Activated CD4-positive, alpha-beta T cell treated with anti-CD3 and anti-CD28 coated beads, Interleukin-2, amount 10 ng/mL, durations not matched to agents 7 days and 5 days (primary cell): ENCODE measurements at regions not wholly inside any gene's neighbourhood (a gene's known extent, or its start where the extent isn't known, plus 50 kb on each side); places are given as distances from the start of the nearest gene placed in this dataset.

Experiments used
- CTCF ChIA-PET: fragments of 350-600 bp; sonication (Branson Sonifier 250); formaldehyde crosslinking; loops from one replicate; lab custom pipeline; 2021; ENCODE audit warnings: antibody characterized with exemption; lab: Charles Lee
- POLR2A ChIA-PET: fragments of 350-600 bp; sonication (Branson Sonifier 250); formaldehyde crosslinking; loops from one replicate; lab custom pipeline; 2021; ENCODE audit warnings: antibody characterized with exemption; lab: Charles Lee
- DNase-seq: peaks from one replicate; pipeline ENCODE4 v3.0.0-alpha.2; 2020
- H3K27ac Mint-ChIP-seq: one replicate; pipeline ENCODE4 v1.8.0; 2021; ENCODE audit warnings: mild to moderate bottlenecking, moderate library complexity, mixed read lengths
- H3K27me3 Mint-ChIP-seq: one replicate; pipeline ENCODE4 v1.8.0; 2021; ENCODE audit warnings: mixed read lengths
- H3K36me3 Mint-ChIP-seq: one replicate; pipeline ENCODE4 v1.8.0; 2021; ENCODE audit warnings: low read depth, mixed read lengths
- H3K4me1 Mint-ChIP-seq: one replicate; pipeline ENCODE4 v1.8.0; 2021; ENCODE audit warnings: mixed read lengths
- H3K4me3 Mint-ChIP-seq: one replicate; pipeline ENCODE4 v1.8.0; 2021; ENCODE audit warnings: mild to moderate bottlenecking, moderate library complexity, mixed read lengths
- H3K9me3 Mint-ChIP-seq: one replicate; pipeline ENCODE4 v1.8.0; 2021; ENCODE audit warnings: mixed read lengths

DNA sequence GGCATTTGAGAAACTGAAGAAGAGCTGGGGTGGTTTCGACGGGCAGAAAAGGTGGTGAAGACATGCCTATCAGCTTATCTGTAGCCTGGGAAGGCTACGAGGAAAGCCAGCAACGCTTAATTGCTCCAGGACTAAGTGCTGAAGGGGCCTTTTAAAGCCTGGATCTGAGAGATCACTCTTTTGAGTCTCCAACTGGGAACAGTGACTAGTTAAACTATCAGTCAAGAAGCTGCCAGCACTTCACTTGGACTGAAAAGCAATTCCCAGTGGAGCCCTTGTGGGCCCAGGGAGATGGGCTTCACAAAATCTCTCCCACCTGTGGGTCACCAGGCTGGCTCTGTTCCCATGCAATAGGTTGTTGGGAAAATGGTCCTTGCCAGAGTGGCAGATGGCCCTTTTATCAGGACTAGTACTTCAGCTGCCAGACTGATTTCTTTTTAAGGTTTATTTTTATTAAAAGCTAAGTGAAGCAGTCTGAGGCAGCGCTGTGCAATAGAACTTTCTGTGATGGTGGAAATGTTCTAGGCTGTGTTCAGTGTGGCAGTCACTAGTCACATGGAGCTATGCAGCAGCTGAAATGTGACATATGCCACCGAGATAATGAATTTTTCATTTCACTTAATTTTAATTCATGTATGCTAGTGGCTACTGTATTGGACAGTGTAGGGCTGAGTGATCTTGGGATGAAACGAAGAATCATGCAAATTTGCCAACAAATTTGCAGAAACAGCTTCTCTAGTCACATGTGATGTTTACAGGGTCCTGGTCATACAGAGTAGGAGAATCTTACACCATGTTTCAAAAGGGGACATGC, 276.8 kb downstream of the PCNX1 start:
- POLR2A ChIA-PET: no interaction called here
- H3K36me3 Mint-ChIP-seq: no peaks in the 10 kb centered on the region
- H3K4me1 Mint-ChIP-seq: no peaks in the 10 kb centered on the region
- H3K27me3 Mint-ChIP-seq: peaks cover 11% of the 10 kb centered on the region
- H3K4me3 Mint-ChIP-seq: no peak overlapping the region
- no peak overlapping the region for H3K27ac Mint-ChIP-seq
- DNase-seq: no peak
- CTCF ChIA-PET: interaction anchor here (0.6 to 1.5 kb wide), 5 partner anchors 12 to 352 kb away, joined by 3 read pairs; no protein-coding TSS in a partner anchor
- no peaks in the 10 kb centered on the region for H3K9me3 Mint-ChIP-seq

- Mint-ChIP-seq H3K27me3 (peaks cover 18% of the 10 kb centered on the region), H3K4me1 (no peaks in the 10 kb centered on the region), H3K27ac (no peak overlapping the region), H3K9me3 (no peaks in the 10 kb centered on the region), H3K4me3 (no peak overlapping the region), H3K36me3 (no peaks in the 10 kb centered on the region)
- ChIA-PET POLR2A (no interaction called here), CTCF (interaction anchor here (1.2 to 1.5 kb wide), 5 partner anchors 10 to 31 kb away, joined by 3 read pairs; no protein-coding TSS in a partner anchor)
- DNase-seq: no peak
Measured at GRCh38 chr14:71185637-71186036, 278.4 kb downstream of the PCNX1 start.

GRCh38 chr14:71187633-71188356, 280.5 kb downstream of the PCNX1 start:
- POLR2A ChIA-PET: no interaction called here
- no peak for DNase-seq
- H3K27me3 Mint-ChIP-seq: peaks cover 28% of the 10 kb centered on the region

GRCh38 chr14:71190770-71191374, 283.6 kb downstream of the PCNX1 start:
- ChIA-PET POLR2A (no interaction called here), CTCF (no interaction called here)
- no peak for DNase-seq
- Mint-ChIP-seq H3K27me3 (peaks cover 26% of the 10 kb centered on the region), H3K9me3 (no peaks in the 10 kb centered on the region), H3K36me3 (no peaks in the 10 kb centered on the region), H3K4me3 (no peak overlapping the region), H3K27ac (no peak overlapping the region), H3K4me1 (no peaks in the 10 kb centered on the region)

More at GRCh38 chr14:71187633-71188356, 280.5 kb downstream of the PCNX1 start:
- CTCF ChIA-PET: interaction anchor here (0.9 kb wide), 1 partner anchor 8 kb away, joined by 4 read pairs; no protein-coding TSS in a partner anchor
- Mint-ChIP-seq H3K9me3 (no peaks in the 10 kb centered on the region), H3K27ac (no peak overlapping the region), H3K36me3 (no peaks in the 10 kb centered on the region), H3K4me3 (no peak overlapping the region), H3K4me1 (no peaks in the 10 kb centered on the region)

DNA sequence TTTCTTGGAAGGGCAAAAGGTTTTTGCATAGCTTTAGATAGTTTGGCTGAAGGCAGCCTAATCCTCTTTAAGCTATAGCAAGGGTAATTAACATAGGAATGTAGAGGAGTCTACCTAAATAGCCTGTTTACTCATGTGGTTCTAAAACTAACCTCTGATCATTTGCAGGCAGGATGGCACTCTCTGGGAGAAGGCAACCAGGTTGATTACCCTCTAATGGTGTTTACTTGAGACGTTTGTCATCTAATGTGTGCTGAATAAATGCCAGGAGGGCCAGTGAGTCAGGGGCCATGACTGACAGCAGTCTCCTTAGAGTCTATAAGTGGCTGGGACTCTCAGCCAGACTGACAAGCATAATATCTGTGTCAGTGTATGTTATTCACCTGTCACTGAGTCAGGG, 286.4 kb downstream of the PCNX1 start:
- Mint-ChIP-seq H3K36me3 (no peaks in the 10 kb centered on the region), H3K4me3 (no peak overlapping the region), H3K4me1 (no peaks in the 10 kb centered on the region), H3K27ac (no peak overlapping the region), H3K9me3 (no peaks in the 10 kb centered on the region), H3K27me3 (peaks cover 21% of the 10 kb centered on the region)
- DNase-seq: no peak
- ChIA-PET POLR2A (no interaction called here), CTCF (no interaction called here)

GRCh38 chr14:71194251-71194650, 287.0 kb downstream of the PCNX1 start:
- Mint-ChIP-seq H3K9me3 (no peaks in the 10 kb centered on the region), H3K4me1 (no peaks in the 10 kb centered on the region), H3K36me3 (no peaks in the 10 kb centered on the region), H3K27ac (no peak overlapping the region), H3K27me3 (peaks cover 21% of the 10 kb centered on the region), H3K4me3 (no peak overlapping the region)
- ChIA-PET POLR2A (no interaction called here), CTCF (no interaction called here)
- no peak for DNase-seq

- no peaks in the 10 kb centered on the region for H3K4me1 Mint-ChIP-seq
Measured at GRCh38 chr14:71196921-71197320, 289.7 kb downstream of the PCNX1 start.

GRCh38 chr14:71198687-71199086, 291.4 kb downstream of the PCNX1 start:
- Mint-ChIP-seq H3K4me3 (no peak overlapping the region), H3K36me3 (no peaks in the 10 kb centered on the region), H3K9me3 (no peaks in the 10 kb centered on the region), H3K27ac (no peak overlapping the region), H3K4me1 (peaks cover 2% of the 10 kb centered on the region), H3K27me3 (peaks cover 6% of the 10 kb centered on the region)
- DNase-seq: no peak
- POLR2A ChIA-PET: no interaction called here
- CTCF ChIA-PET: interaction anchor here (1.6 to 1.8 kb wide), 2 partner anchors 8 to 20 kb away, joined by 4 read pairs; no protein-coding TSS in a partner anchor

More at GRCh38 chr14:71196921-71197320, 289.7 kb downstream of the PCNX1 start:
- ChIA-PET POLR2A (no interaction called here), CTCF (interaction anchor here (1.2 kb wide), 1 partner anchor 12 kb away, joined by 3 read pairs; no protein-coding TSS in a partner anchor)
- no peaks in the 10 kb centered on the region for H3K36me3 Mint-ChIP-seq
- H3K9me3 Mint-ChIP-seq: no peaks in the 10 kb centered on the region
- DNase-seq: no peak
- peaks cover 8% of the 10 kb centered on the region for H3K27me3 Mint-ChIP-seq
- H3K27ac Mint-ChIP-seq: no peak overlapping the region
- no peak overlapping the region for H3K4me3 Mint-ChIP-seq

GRCh38 chr14:71201840-71202239, 294.6 kb downstream of the PCNX1 start:
- Mint-ChIP-seq H3K27ac (no peak overlapping the region), H3K4me3 (no peak overlapping the region), H3K4me1 (peaks cover 2% of the 10 kb centered on the region), H3K36me3 (no peaks in the 10 kb centered on the region), H3K27me3 (peaks cover 6% of the 10 kb centered on the region), H3K9me3 (peaks cover 4% of the 10 kb centered on the region)
- no peak for DNase-seq
- ChIA-PET CTCF (interaction anchor here (0.9 to 1.3 kb wide), 2 partner anchors 9 to 36 kb away, joined by 3 read pairs; no protein-coding TSS in a partner anchor), POLR2A (no interaction called here)

- Mint-ChIP-seq H3K27ac (no peak overlapping the region), H3K4me1 (peaks cover 2% of the 10 kb centered on the region), H3K4me3 (no peak overlapping the region), H3K27me3 (peaks cover 6% of the 10 kb centered on the region), H3K9me3 (peaks cover 4% of the 10 kb centered on the region), H3K36me3 (peaks cover 1% of the 10 kb centered on the region)
- POLR2A ChIA-PET: no interaction called here
- no peak for DNase-seq
- CTCF ChIA-PET: no interaction called here
Measured at GRCh38 chr14:71202881-71203280, 295.6 kb downstream of the PCNX1 start.

GRCh38 chr14:71203306-71203705, 296.0 kb downstream of the PCNX1 start:
- H3K36me3 Mint-ChIP-seq: peaks cover 1% of the 10 kb centered on the region
- peaks cover 2% of the 10 kb centered on the region for H3K4me1 Mint-ChIP-seq
- peaks cover 6% of the 10 kb centered on the region for H3K27me3 Mint-ChIP-seq
- POLR2A ChIA-PET: no interaction called here
- peaks cover 4% of the 10 kb centered on the region for H3K9me3 Mint-ChIP-seq
- DNase-seq: no peak
- H3K4me3 Mint-ChIP-seq: no peak overlapping the region
- CTCF ChIA-PET: no interaction called here
- no peak overlapping the region for H3K27ac Mint-ChIP-seq

DNA sequence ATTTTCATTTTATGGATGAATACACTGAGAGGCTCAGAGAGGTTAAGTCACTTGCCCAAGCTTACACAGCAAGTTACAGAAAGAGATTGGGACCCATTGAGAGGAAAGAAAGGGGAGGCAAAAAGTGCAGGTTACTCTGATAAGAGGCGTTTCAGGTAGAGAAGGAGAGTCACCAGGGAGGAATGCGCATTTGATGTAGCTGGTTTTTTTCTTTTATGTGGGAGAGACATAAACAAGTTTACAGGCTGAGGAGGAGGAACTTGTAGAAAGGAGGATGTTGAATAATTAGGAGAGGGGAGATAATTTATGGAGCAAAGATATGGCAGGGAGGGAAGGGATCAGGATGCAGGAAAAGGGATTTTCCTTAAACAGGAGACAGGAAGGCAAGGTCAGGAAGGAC, 297.0 kb downstream of the PCNX1 start:
- Mint-ChIP-seq H3K4me3 (no peak overlapping the region), H3K27me3 (peaks cover 6% of the 10 kb centered on the region), H3K9me3 (peaks cover 4% of the 10 kb centered on the region), H3K4me1 (peaks cover 2% of the 10 kb centered on the region), H3K36me3 (peaks cover 1% of the 10 kb centered on the region), H3K27ac (no peak overlapping the region)
- no peak for DNase-seq
- POLR2A ChIA-PET: no interaction called here
- CTCF ChIA-PET: interaction anchor here (0.6 kb wide), 1 partner anchor 127 kb away, joined by 3 read pairs; no protein-coding TSS in a partner anchor
